A673 (cell line): ENCODE measurements at regions not wholly inside any gene's neighbourhood (a gene's known extent, or its start where the extent isn't known, plus 50 kb on each side); places are given as distances from the start of the nearest gene placed in this dataset.

Experiments
- CTCF ChIP-seq: fragments of 300-800, 200-600 bp; sonication (generic); conservative IDR thresholded peaks from 2 replicates; pipeline ENCODE4 v1.5.1; 2017; ENCODE audit warnings: low read depth, mild to moderate bottlenecking, antibody characterized with exemption, low read length, moderate library complexity, mixed read lengths
- EZH2 ChIP-seq: fragments of 200-600 bp; sonication (generic); IDR thresholded peaks from 2 replicates; pipeline ENCODE4 v1.6.1; 2017; ENCODE audit warnings: borderline replicate concordance, low read depth, mild to moderate bottlenecking, mixed read lengths, antibody characterized with exemption, low read length; ENCODE audit not compliant: poor library complexity, severe bottlenecking

DNA sequence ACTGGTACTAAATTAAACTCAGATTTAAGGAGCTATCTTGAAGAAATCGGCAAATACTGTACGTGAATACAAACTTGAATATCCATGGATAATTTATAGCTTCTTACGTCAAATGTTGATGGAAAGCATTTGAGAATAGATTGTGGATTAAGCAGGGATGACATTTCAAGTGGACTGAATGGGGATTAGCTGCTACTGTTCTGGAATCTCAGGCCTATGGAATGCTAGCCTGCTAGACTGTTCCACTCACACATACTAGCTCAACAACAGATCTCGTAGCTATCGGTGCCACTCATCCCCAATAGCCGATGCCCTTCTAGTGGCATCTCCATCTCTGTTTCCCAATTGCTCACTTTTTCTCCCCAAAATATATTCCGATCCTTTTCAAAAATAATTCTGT, 62.0 kb upstream of the USP25 start:
- TF ChIP-seq EZH2: no peak
- no peak for TF ChIP-seq CTCF
